NCI-H69 (cell line): ENCODE measurements at regions not wholly inside any gene's neighbourhood (a gene's known extent, or its start where the extent isn't known, plus 50 kb on each side); places are given as distances from the start of the nearest gene placed in this dataset.

Source experiments
- DNase-seq: peaks from one replicate; lab custom pipeline; 2025; lab: John Stamatoyannopoulos, UW

- DNase-seq, result no peak
Measured at GRCh38 chr3:189455641-189456417, 175.4 kb upstream of the TP63 start.

GRCh38 chr3:189457201-189457607 lies 174.0 kb upstream of the TP63 start:
- no peak for DNase-seq

- DNase-seq, result no peak
Measured at GRCh38 chr3:189457631-189458412, 173.4 kb upstream of the TP63 start.

- DNase-seq, result peak; percentile 81
Measured at GRCh38 chr3:189458528-189458927, 172.7 kb upstream of the TP63 start.

- DNase-seq, result no peak
Measured at GRCh38 chr3:189459231-189459630, 172.0 kb upstream of the TP63 start.

- peak; percentile 47 for DNase-seq
Measured at GRCh38 chr3:189460511-189460910, 170.7 kb upstream of the TP63 start.

GRCh38 chr3:189464799-189465198 lies 166.4 kb upstream of the TP63 start:
- no peak for DNase-seq

- peak; percentile 62 for DNase-seq
Measured at GRCh38 chr3:189466004-189466403, 165.2 kb upstream of the TP63 start.

GRCh38 chr3:189467451-189467850 lies 163.7 kb upstream of the TP63 start:
- DNase-seq, result no peak

- DNase-seq, result no peak
Measured at GRCh38 chr3:189474944-189475343, 156.2 kb upstream of the TP63 start.

- no peak for DNase-seq
Measured at GRCh38 chr3:189477614-189478013, 153.6 kb upstream of the TP63 start.

GRCh38 chr3:189486556-189486955 lies 144.6 kb upstream of the TP63 start:
- no peak for DNase-seq

GRCh38 chr3:189488241-189488767 lies 142.9 kb upstream of the TP63 start:
- no peak for DNase-seq

- no peak for DNase-seq
Measured at GRCh38 chr3:189490337-189490736, 140.9 kb upstream of the TP63 start.

- no peak for DNase-seq
Measured at GRCh38 chr3:189490749-189491148, 140.4 kb upstream of the TP63 start.

GRCh38 chr3:189491831-189492230 lies 139.4 kb upstream of the TP63 start:
- DNase-seq, result no peak

GRCh38 chr3:189493271-189493670 lies 137.9 kb upstream of the TP63 start:
- DNase-seq, result no peak

GRCh38 chr3:189494632-189495031 lies 136.6 kb upstream of the TP63 start:
- peak; percentile 15 for DNase-seq

- no peak for DNase-seq
Measured at GRCh38 chr3:189496375-189497138, 134.6 kb upstream of the TP63 start.

- no peak for DNase-seq
Measured at GRCh38 chr3:189498995-189499704, 132.0 kb upstream of the TP63 start.

GRCh38 chr3:189500299-189500698 lies 130.9 kb upstream of the TP63 start:
- no peak for DNase-seq
